ENCODE measurements at regions not wholly inside any gene's neighbourhood (a gene's known extent, or its start where the extent isn't known, plus 50 kb on each side); places are given as distances from the start of the nearest gene placed in this dataset.

- in situ Hi-C loops (cut with HindIII; ENCODE audit: low sequenced_read_pairs), result no loop called here
- no peak overlapping the region for H3K4me3 ChIP-seq (ENCODE audit: low read depth, low read length)
- DNase-seq (ENCODE audit: low read depth, low spot score), result no peak
- no peak for TF ChIP-seq CTCF (IDR thresholded peaks at IDR 0.05; ENCODE audit: low read depth, low read length)
Measured at GRCh38 chr3:62965311-62965710, 90.1 kb upstream of the CADPS start.

GRCh38 chr3:62968128-62968527, 92.9 kb upstream of the CADPS start:
- in situ Hi-C loops (cut with HindIII; ENCODE audit: low sequenced_read_pairs), result no loop called here
- no peak for DNase-seq (ENCODE audit: low read depth, low spot score)
- no peak overlapping the region for H3K4me3 ChIP-seq (ENCODE audit: low read depth, low read length)
- TF ChIP-seq CTCF (IDR thresholded peaks at IDR 0.05; ENCODE audit: low read depth, low read length), result no peak

GRCh38 chr3:62970648-62971047, 95.4 kb upstream of the CADPS start:
- no peak for TF ChIP-seq CTCF (IDR thresholded peaks at IDR 0.05; ENCODE audit: low read depth, low read length)
- no peak for DNase-seq (ENCODE audit: low read depth, low spot score)
- in situ Hi-C loops (cut with HindIII; ENCODE audit: low sequenced_read_pairs), result no loop called here
- H3K4me3 ChIP-seq (ENCODE audit: low read depth, low read length), result no peak overlapping the region

- H3K4me3 ChIP-seq (ENCODE audit: low read depth, low read length), result no peak overlapping the region
- no peak for TF ChIP-seq CTCF (IDR thresholded peaks at IDR 0.05; ENCODE audit: low read depth, low read length)
- in situ Hi-C loops (cut with HindIII; ENCODE audit: low sequenced_read_pairs), result no loop called here
- DNase-seq (ENCODE audit: low read depth, low spot score), result no peak
Measured at GRCh38 chr3:62975566-62975965, 100.3 kb upstream of the CADPS start.

- TF ChIP-seq CTCF (IDR thresholded peaks at IDR 0.05; ENCODE audit: low read depth, low read length), result no peak
- DNase-seq (ENCODE audit: low read depth, low spot score), result no peak
- in situ Hi-C loops (cut with HindIII; ENCODE audit: low sequenced_read_pairs), result no loop called here
- H3K4me3 ChIP-seq (ENCODE audit: low read depth, low read length), result no peak overlapping the region
Measured at GRCh38 chr3:62981962-62982361, 106.7 kb upstream of the CADPS start.

GRCh38 chr3:62982795-62983455, 107.7 kb upstream of the CADPS start:
- no peak overlapping the region for H3K4me3 ChIP-seq (ENCODE audit: low read depth, low read length)
- in situ Hi-C loops (cut with HindIII; ENCODE audit: low sequenced_read_pairs), result no loop called here
- no peak for DNase-seq (ENCODE audit: low read depth, low spot score)
- no peak for TF ChIP-seq CTCF (IDR thresholded peaks at IDR 0.05; ENCODE audit: low read depth, low read length)

All from astrocyte of the spinal cord (primary cell).